GM19455 (cell line): ENCODE measurements at regions not wholly inside any gene's neighbourhood (a gene's known extent, or its start where the extent isn't known, plus 50 kb on each side); places are given as distances from the start of the nearest gene placed in this dataset.

ENCODE experiments used
- ATAC-seq: cut with Tn5 transposase; IDR thresholded peaks from one replicate; pipeline ENCODE4 v1.9.1; 2021; ENCODE audit not compliant: unreplicated experiment

- no peak for ATAC-seq
Measured at GRCh38 chr5:66306105-66306843, 162.2 kb downstream of the SREK1 start.

- ATAC-seq, result no peak
Measured at GRCh38 chr5:66306844-66307315, 162.8 kb downstream of the SREK1 start.

GRCh38 chr5:66307647-66308241 is 163.6 kb downstream of the SREK1 start:
- peak; percentile 87 for ATAC-seq

GRCh38 chr5:66312266-66312665 is 168.2 kb downstream of the SREK1 start:
- ATAC-seq, result no peak

- ATAC-seq, result no peak
Measured at GRCh38 chr5:66315784-66316183, 171.7 kb downstream of the SREK1 start.

- ATAC-seq, result no peak
Measured at GRCh38 chr5:66322786-66323528, 178.9 kb downstream of the SREK1 start.

GRCh38 chr5:66323529-66323895 is 179.4 kb downstream of the SREK1 start:
- no peak for ATAC-seq

- no peak for ATAC-seq
Measured at GRCh38 chr5:66324357-66324756, 180.3 kb downstream of the SREK1 start.

- no peak for ATAC-seq
Measured at GRCh38 chr5:66326276-66326675, 182.2 kb downstream of the SREK1 start.

- no peak for ATAC-seq
Measured at GRCh38 chr5:66327008-66327407, 182.9 kb downstream of the SREK1 start.

GRCh38 chr5:66329078-66329477 is 185.0 kb downstream of the SREK1 start:
- ATAC-seq, result no peak

- no peak for ATAC-seq
Measured at GRCh38 chr5:66333192-66333591, 189.1 kb downstream of the SREK1 start.

- ATAC-seq, result no peak
Measured at GRCh38 chr5:66337626-66338226, 193.6 kb downstream of the SREK1 start.

GRCh38 chr5:66338828-66339227 is 194.7 kb downstream of the SREK1 start:
- ATAC-seq, result no peak

GRCh38 chr5:66339896-66340295 is 195.8 kb downstream of the SREK1 start:
- no peak for ATAC-seq

- ATAC-seq, result no peak
Measured at GRCh38 chr5:66340786-66341185, 196.7 kb downstream of the SREK1 start.

GRCh38 chr5:66342341-66342880 is 198.3 kb downstream of the SREK1 start:
- ATAC-seq, result no peak

- no peak for ATAC-seq
Measured at GRCh38 chr5:66343370-66344071, 199.4 kb downstream of the SREK1 start.

- ATAC-seq, result no peak
Measured at GRCh38 chr5:66344544-66344943, 200.4 kb downstream of the SREK1 start.

- ATAC-seq, result no peak
Measured at GRCh38 chr5:66345281-66345680, 201.2 kb downstream of the SREK1 start.

- ATAC-seq, result no peak
Measured at GRCh38 chr5:66346869-66347268, 202.8 kb downstream of the SREK1 start.
